ENCODE measurements at regions not wholly inside any gene's neighbourhood (a gene's known extent, or its start where the extent isn't known, plus 50 kb on each side); places are given as distances from the start of the nearest gene placed in this dataset.

DNA sequence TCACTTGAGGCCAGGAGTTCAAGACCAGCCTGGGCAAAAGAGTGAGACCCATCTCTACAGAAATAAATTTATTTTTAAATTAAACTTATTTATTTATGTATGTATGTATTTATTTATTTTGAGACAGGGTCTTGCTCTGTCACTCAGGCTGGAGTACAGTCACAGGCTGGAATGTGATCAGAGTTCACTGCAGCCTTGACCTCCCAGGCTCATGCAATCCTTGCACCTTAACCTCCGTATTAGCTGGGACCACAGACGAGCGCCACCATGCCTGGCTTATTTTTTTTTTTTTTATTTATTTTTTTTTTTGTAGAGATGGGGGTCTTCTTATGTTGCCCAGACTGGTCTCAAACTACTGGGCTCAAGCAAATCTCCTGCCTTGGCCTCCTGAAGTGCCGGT lies 135.2 kb upstream of the HES1 start:
- TF ChIP-seq, protein P1, sequence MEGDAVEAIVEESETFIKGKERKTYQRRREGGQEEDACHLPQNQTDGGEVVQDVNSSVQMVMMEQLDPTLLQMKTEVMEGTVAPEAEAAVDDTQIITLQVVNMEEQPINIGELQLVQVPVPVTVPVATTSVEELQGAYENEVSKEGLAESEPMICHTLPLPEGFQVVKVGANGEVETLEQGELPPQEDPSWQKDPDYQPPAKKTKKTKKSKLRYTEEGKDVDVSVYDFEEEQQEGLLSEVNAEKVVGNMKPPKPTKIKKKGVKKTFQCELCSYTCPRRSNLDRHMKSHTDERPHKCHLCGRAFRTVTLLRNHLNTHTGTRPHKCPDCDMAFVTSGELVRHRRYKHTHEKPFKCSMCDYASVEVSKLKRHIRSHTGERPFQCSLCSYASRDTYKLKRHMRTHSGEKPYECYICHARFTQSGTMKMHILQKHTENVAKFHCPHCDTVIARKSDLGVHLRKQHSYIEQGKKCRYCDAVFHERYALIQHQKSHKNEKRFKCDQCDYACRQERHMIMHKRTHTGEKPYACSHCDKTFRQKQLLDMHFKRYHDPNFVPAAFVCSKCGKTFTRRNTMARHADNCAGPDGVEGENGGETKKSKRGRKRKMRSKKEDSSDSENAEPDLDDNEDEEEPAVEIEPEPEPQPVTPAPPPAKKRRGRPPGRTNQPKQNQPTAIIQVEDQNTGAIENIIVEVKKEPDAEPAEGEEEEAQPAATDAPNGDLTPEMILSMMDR (conservative IDR thresholded peaks at IDR 0.05 in 1 of 2, IDR thresholded peaks at IDR 0.05 in 1 of 2; ENCODE audit: extremely low read depth in 1 of 2, insufficient read depth in 1 of 2, low read depth in 1 of 2, low read length in 2 of 2): no peak
- TF ChIP-seq EZH2 (IDR thresholded peaks at IDR 0.05; ENCODE audit: borderline replicate concordance, low read length): no peak
